B cell (primary cell): ENCODE measurements at regions not wholly inside any gene's neighbourhood (a gene's known extent, or its start where the extent isn't known, plus 50 kb on each side); places are given as distances from the start of the nearest gene placed in this dataset.

ENCODE experiments used
- ATAC-seq: fragments of 200-7000 bp; cut with Tn5 transposase; one replicate; pipeline ENCODE4 v1.10.0; 2021; ENCODE audit warnings: low read depth, mild to moderate bottlenecking, moderate number of reproducible peaks, moderate library complexity
- CTCF ChIA-PET: fragments of 350-600 bp; sonication (Branson Sonifier 250); formaldehyde crosslinking; loops from one replicate; lab custom pipeline; 2021; ENCODE audit warnings: antibody characterized with exemption, inconsistent platforms; lab: Charles Lee
- POLR2A ChIA-PET: fragments of 350-600 bp; sonication (Branson Sonifier 250); formaldehyde crosslinking; loops from one replicate; lab custom pipeline; 2021; ENCODE audit warnings: antibody characterized with exemption; lab: Charles Lee
- DNase-seq: peaks from one replicate; pipeline ENCODE4 v3.0.0; 2013
- H2AFZ ChIP-seq: 2 replicates; pipeline ENCODE4 v1.6.1; 2012; ENCODE audit warnings: mild to moderate bottlenecking, low read depth, low read length; ENCODE audit not compliant: insufficient read depth, poor library complexity, severe bottlenecking
- H3K27ac ChIP-seq, 2 donors: 1 replicate in 1 of 2; 2 replicates in 1 of 2; pipeline ENCODE4 v1.5.1; 2012 to 2013; ENCODE audit warnings: low read length in 2 of 2, mild to moderate bottlenecking in 2 of 2, moderate library complexity in 1 of 2
- H3K27me3 ChIP-seq, 4 experiments: fragments of 200-600 bp in 1 of 4; sonication (generic) in 1 of 4; replicated peaks in 1 of 4; 1 replicate in 2 of 4; 2 replicates in 2 of 4; pipeline versions ENCODE4 v1.6.1 to v1.7.0; 2013 to 2016; ENCODE audit warnings: low read length in 3 of 4, mild to moderate bottlenecking in 2 of 4, mixed read lengths in 1 of 4, moderate library complexity in 1 of 4; ENCODE audit not compliant: insufficient read depth in 4 of 4, control insufficient read depth in 3 of 4; ENCODE audit errors: control extremely low read depth in 1 of 4
- H3K36me3 ChIP-seq, 2 experiments: replicated peaks in 1 of 2; 1 replicate in 1 of 2; 2 replicates in 1 of 2; pipeline versions ENCODE4 v1.6.1 to v1.7.1; 2013; ENCODE audit warnings: low read length in 1 of 2; ENCODE audit not compliant: insufficient read depth in 2 of 2, control insufficient read depth in 1 of 2; ENCODE audit errors: control extremely low read depth in 1 of 2, extremely low read depth in 1 of 2
- H3K4me1 ChIP-seq, 2 donors: fragments of 200-600 bp in 1 of 2; sonication (generic) in 1 of 2; 1 replicate in 1 of 2; 2 replicates in 1 of 2; pipeline versions ENCODE4 v1.5.1 to v1.6.1; 2013 to 2017; ENCODE audit warnings: low read length in 2 of 2; ENCODE audit not compliant: control insufficient read depth in 2 of 2, insufficient read depth in 2 of 2
- H3K4me2 ChIP-seq: replicated peaks from 2 replicates; pipeline ENCODE3; 2012; ENCODE audit warnings: mild to moderate bottlenecking, low read depth, low read length; ENCODE audit not compliant: poor library complexity, severe bottlenecking
- H3K4me3 ChIP-seq, 5 experiments: fragments of 200-600 bp in 1 of 5; sonication (generic) in 1 of 5; 1 replicate in 3 of 5; 2 replicates in 2 of 5; pipeline versions ENCODE4 v1.5.1 to v1.7.0; 2011 to 2016; ENCODE audit warnings: low read length in 4 of 5, mild to moderate bottlenecking in 4 of 5, low read depth in 2 of 5, control low read depth in 1 of 5, moderate library complexity in 1 of 5; ENCODE audit not compliant: insufficient read depth in 1 of 5; ENCODE audit errors: control extremely low read depth in 1 of 5, extremely low read depth in 1 of 5
- H3K79me2 ChIP-seq: fragments of 200-600 bp; sonication (generic); one replicate; pipeline ENCODE4 v1.6.0; 2016; ENCODE audit warnings: low read length; ENCODE audit not compliant: control insufficient read depth, insufficient read depth
- H3K9ac ChIP-seq: fragments of 200-600 bp; sonication (generic); 2 replicates; pipeline ENCODE4 v1.6.1; 2017; ENCODE audit warnings: mild to moderate bottlenecking, low read length, moderate library complexity
- H3K9me3 ChIP-seq, 3 donors: one replicate each; pipeline versions ENCODE4 v1.6.1 to v1.7.1; 2013; ENCODE audit warnings: low read length in 2 of 3; ENCODE audit not compliant: control insufficient read depth in 2 of 3, insufficient read depth in 1 of 3; ENCODE audit errors: control extremely low read depth in 1 of 3
- H4K20me1 ChIP-seq: 2 replicates; pipeline ENCODE4 v1.6.0; 2012; ENCODE audit warnings: mild to moderate bottlenecking, low read length; ENCODE audit not compliant: insufficient read depth, control insufficient read depth, poor library complexity, severe bottlenecking
- H3K27ac Mint-ChIP-seq: one replicate; pipeline ENCODE4 v1.8.0; 2021; ENCODE audit warnings: mixed read lengths
- H3K27me3 Mint-ChIP-seq: one replicate; pipeline ENCODE4 v1.8.0; 2021; ENCODE audit warnings: mixed read lengths
- H3K4me1 Mint-ChIP-seq: one replicate; pipeline ENCODE4 v1.8.0; 2021; ENCODE audit warnings: mixed read lengths
- H3K4me3 Mint-ChIP-seq: one replicate; pipeline ENCODE4 v1.8.0; 2021; ENCODE audit warnings: mixed read lengths
- H3K9me3 Mint-ChIP-seq: one replicate; pipeline ENCODE4 v1.8.0; 2022; ENCODE audit warnings: mixed read lengths; ENCODE audit not compliant: insufficient read depth
- EZH2 ChIP-seq: IDR thresholded peaks from 2 replicates; pipeline ENCODE4 v1.6.1; 2012; ENCODE audit warnings: borderline replicate concordance, low read depth, mild to moderate bottlenecking, moderate library complexity, low read length; ENCODE audit not compliant: insufficient read depth, poor library complexity, severe bottlenecking
- WGBS: methylation state at CpG from one replicate; pipeline ENCODE4 v1.1.5; 2013; ENCODE audit warnings: missing lambda C conversion rate; ENCODE audit not compliant: insufficient coverage; 5-methylcytosine and 5-hydroxymethylcytosine counted together
- intact Hi-C: fragments of 100-400 bp; cut with micrococcal nuclease; formaldehyde crosslinking; loops from one replicate; pipeline ENCODE4 v1.10.0; 2022
- TF ChIP-seq, protein P1 (sequence below): fragments of 200-600 bp; IDR thresholded peaks from one replicate; pipeline ENCODE4 v1.8.0; 2022; ENCODE audit warnings: antibody characterized with exemption, mild to moderate bottlenecking

DNA sequence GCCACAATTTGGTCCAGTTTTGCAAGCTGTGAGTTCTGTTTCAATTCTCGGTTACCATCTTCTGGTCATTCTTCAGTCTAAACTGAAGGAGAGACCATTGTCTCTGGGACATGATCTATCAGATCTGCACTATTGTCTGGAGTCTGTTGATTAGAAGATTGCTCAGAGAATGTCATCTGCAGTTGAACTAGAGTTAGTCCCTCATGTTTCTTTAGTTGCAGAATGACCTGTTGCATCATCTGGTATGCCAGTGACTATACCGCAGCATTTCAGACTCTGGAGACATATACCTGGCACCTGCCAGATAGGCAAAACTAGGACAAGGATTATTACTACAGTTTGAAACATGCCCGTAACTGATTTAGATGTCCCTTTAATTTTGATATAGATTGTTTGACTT is 194.8 kb downstream of the LRRC70 start:
- H3K4me1 ChIP-seq, result no peaks in the 10 kb centered on the region
- no peak overlapping the region for H2AFZ ChIP-seq
- POLR2A ChIA-PET, result no interaction called here
- Mint-ChIP-seq H3K4me1 (peaks cover 1% of the 10 kb centered on the region), H3K27me3 (no peaks in the 10 kb centered on the region), H3K9me3 (no peaks in the 10 kb centered on the region), H3K27ac (no peak overlapping the region), H3K4me3 (no peak overlapping the region)
- DNase-seq (no peak), ATAC-seq (no peak)
- no peaks in the 10 kb centered on the region for H3K27me3 ChIP-seq
- no peak overlapping the region for H3K4me3 ChIP-seq
- intact Hi-C loops, result no loop called here
- CTCF ChIA-PET, result no interaction called here
- TF ChIP-seq, protein P1, sequence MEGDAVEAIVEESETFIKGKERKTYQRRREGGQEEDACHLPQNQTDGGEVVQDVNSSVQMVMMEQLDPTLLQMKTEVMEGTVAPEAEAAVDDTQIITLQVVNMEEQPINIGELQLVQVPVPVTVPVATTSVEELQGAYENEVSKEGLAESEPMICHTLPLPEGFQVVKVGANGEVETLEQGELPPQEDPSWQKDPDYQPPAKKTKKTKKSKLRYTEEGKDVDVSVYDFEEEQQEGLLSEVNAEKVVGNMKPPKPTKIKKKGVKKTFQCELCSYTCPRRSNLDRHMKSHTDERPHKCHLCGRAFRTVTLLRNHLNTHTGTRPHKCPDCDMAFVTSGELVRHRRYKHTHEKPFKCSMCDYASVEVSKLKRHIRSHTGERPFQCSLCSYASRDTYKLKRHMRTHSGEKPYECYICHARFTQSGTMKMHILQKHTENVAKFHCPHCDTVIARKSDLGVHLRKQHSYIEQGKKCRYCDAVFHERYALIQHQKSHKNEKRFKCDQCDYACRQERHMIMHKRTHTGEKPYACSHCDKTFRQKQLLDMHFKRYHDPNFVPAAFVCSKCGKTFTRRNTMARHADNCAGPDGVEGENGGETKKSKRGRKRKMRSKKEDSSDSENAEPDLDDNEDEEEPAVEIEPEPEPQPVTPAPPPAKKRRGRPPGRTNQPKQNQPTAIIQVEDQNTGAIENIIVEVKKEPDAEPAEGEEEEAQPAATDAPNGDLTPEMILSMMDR, result no peak
- no peak for TF ChIP-seq EZH2
- H3K9ac ChIP-seq, result no peak overlapping the region
- no peak overlapping the region for H3K27ac ChIP-seq
- no peak overlapping the region for H3K4me2 ChIP-seq
- no peaks in the 10 kb centered on the region for H3K79me2 ChIP-seq
- no peaks in the 10 kb centered on the region for H3K36me3 ChIP-seq
- WGBS, result 95% methylated on average over 2 of the region's 3 CpGs
- H4K20me1 ChIP-seq, result no peaks in the 10 kb centered on the region
- H3K9me3 ChIP-seq, result no peaks in the 10 kb centered on the region

DNA sequence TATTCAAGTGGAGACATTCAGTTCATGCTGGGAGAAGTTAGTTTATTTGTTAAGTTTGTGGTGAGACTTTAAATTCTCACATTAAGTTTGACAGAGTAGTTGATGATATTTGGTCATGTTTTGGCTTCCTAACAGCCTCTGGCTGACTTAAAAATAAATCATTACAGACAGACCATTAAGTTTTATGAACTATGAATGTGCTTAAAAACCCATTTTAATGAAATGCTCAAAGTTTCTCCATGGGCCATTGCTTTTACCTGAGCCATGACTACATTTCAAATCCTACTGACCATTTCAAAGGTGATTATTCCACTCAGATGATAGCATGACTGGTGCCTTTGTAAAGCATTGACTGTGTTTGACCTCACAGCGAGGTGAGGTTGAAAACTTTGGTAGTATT is 192.7 kb downstream of the LRRC70 start:
- H3K4me3 Mint-ChIP-seq, result no peak overlapping the region
- no peak for TF ChIP-seq EZH2
- TF ChIP-seq, protein P1, result no peak
- ChIA-PET POLR2A (no interaction called here), CTCF (no interaction called here)
- no peak overlapping the region for H2AFZ ChIP-seq
- no peak overlapping the region for H3K27ac ChIP-seq
- H4K20me1 ChIP-seq, result no peaks in the 10 kb centered on the region
- intact Hi-C loops, result no loop called here
- no CpG with 5 or more reads among the region's 1 CpG for whole genome bisulfite sequencing
- no peaks in the 10 kb centered on the region for H3K4me1 Mint-ChIP-seq
- H3K36me3 ChIP-seq, result no peaks in the 10 kb centered on the region
- H3K79me2 ChIP-seq, result no peaks in the 10 kb centered on the region
- ATAC-seq (no peak), DNase-seq (no peak)
- H3K27me3 ChIP-seq, result no peaks in the 10 kb centered on the region
- no peaks in the 10 kb centered on the region for H3K9me3 Mint-ChIP-seq
- H3K9ac ChIP-seq, result no peak overlapping the region
- no peaks in the 10 kb centered on the region for H3K9me3 ChIP-seq
- H3K27me3 Mint-ChIP-seq, result no peaks in the 10 kb centered on the region
- H3K27ac Mint-ChIP-seq, result no peak overlapping the region
- no peak overlapping the region for H3K4me3 ChIP-seq
- H3K4me1 ChIP-seq, result no peaks in the 10 kb centered on the region
- H3K4me2 ChIP-seq, result no peak overlapping the region
